ENCODE measurements at regions not wholly inside any gene's neighbourhood (a gene's known extent, or its start where the extent isn't known, plus 50 kb on each side); places are given as distances from the start of the nearest gene placed in this dataset.

GRCh38 chr4:36549992-36550391, 268.6 kb downstream of the DTHD1 start:
- DNase-seq: no peak
- H2BK15ac ChIP-seq (ENCODE audit: low read depth, poor library complexity, severe bottlenecking): no peak overlapping the region
- no peak overlapping the region for H2BK5ac ChIP-seq (ENCODE audit: low read depth, low read length, poor library complexity, severe bottlenecking)
- no peaks in the 10 kb centered on the region for H3K27me3 ChIP-seq (ENCODE audit: control insufficient read depth in 1 of 2, insufficient read depth in 1 of 2, low read length in 2 of 2)
- no peak overlapping the region for H3K9ac ChIP-seq (ENCODE audit: low read length)
- H3K27ac ChIP-seq (ENCODE audit: low read length, poor library complexity, severe bottlenecking): no peak overlapping the region
- no peak overlapping the region for H2BK12ac ChIP-seq (ENCODE audit: low read length in 2 of 2)
- H2BK120ac ChIP-seq (ENCODE audit: low read depth, low read length): no peak overlapping the region
- H4K8ac ChIP-seq (ENCODE audit: low read length): no peak overlapping the region
- WGBS: no CpG with 5 or more reads among the region's 3 CpGs
- H3K4me1 ChIP-seq (ENCODE audit: control insufficient read depth, insufficient read depth, low read depth, low read length): no peaks in the 10 kb centered on the region
- H3K18ac ChIP-seq (ENCODE audit: low read depth in 1 of 2, low read length in 2 of 2): no peak overlapping the region
- H3K4me2 ChIP-seq (ENCODE audit: low read length, poor library complexity, severe bottlenecking): no peak overlapping the region
- H3K14ac ChIP-seq (ENCODE audit: low read length in 2 of 2): no peak overlapping the region
- H2AFZ ChIP-seq (ENCODE audit: low read depth, low read length): no peak overlapping the region
- H3K79me1 ChIP-seq (replicated peaks; ENCODE audit: low read length, poor library complexity, severe bottlenecking): no peaks in the 10 kb centered on the region
- peaks cover 2% of the 10 kb centered on the region for H3K9me3 ChIP-seq (ENCODE audit: control insufficient read depth, low read length)
- no peak overlapping the region for H3K4ac ChIP-seq (ENCODE audit: low read depth in 1 of 2, low read length in 2 of 2)
- H3K4me3 ChIP-seq (ENCODE audit: insufficient read depth in 1 of 2, low read depth in 1 of 2, low read length in 2 of 2): no peak overlapping the region
- no peak overlapping the region for H3K23ac ChIP-seq (ENCODE audit: low read length in 2 of 2)
- no peaks in the 10 kb centered on the region for H3K36me3 ChIP-seq (ENCODE audit: control insufficient read depth in 1 of 2, insufficient read depth in 2 of 2, low read depth in 1 of 2, low read length in 2 of 2)
- H2AK5ac ChIP-seq (ENCODE audit: low read length, severe bottlenecking): no peak overlapping the region
- H4K91ac ChIP-seq (ENCODE audit: low read length): no peak overlapping the region

- WGBS: 96% methylated on average over 4 of the region's 4 CpGs
- H3K14ac ChIP-seq (ENCODE audit: low read length in 2 of 2): no peak overlapping the region
- H3K4me1 ChIP-seq (ENCODE audit: control insufficient read depth, insufficient read depth, low read depth, low read length): no peaks in the 10 kb centered on the region
- no peaks in the 10 kb centered on the region for H3K27me3 ChIP-seq (ENCODE audit: control insufficient read depth in 1 of 2, insufficient read depth in 1 of 2, low read length in 2 of 2)
- H2AFZ ChIP-seq (ENCODE audit: low read depth, low read length): no peak overlapping the region
- H3K9ac ChIP-seq (ENCODE audit: low read length): no peak overlapping the region
- no peak overlapping the region for H2BK5ac ChIP-seq (ENCODE audit: low read depth, low read length, poor library complexity, severe bottlenecking)
- peaks cover 2% of the 10 kb centered on the region for H3K9me3 ChIP-seq (ENCODE audit: control insufficient read depth, low read length)
- H3K79me1 ChIP-seq (replicated peaks; ENCODE audit: low read length, poor library complexity, severe bottlenecking): no peaks in the 10 kb centered on the region
- no peak overlapping the region for H3K4ac ChIP-seq (ENCODE audit: low read depth in 1 of 2, low read length in 2 of 2)
- no peaks in the 10 kb centered on the region for H3K36me3 ChIP-seq (ENCODE audit: control insufficient read depth in 1 of 2, insufficient read depth in 2 of 2, low read depth in 1 of 2, low read length in 2 of 2)
- H3K4me2 ChIP-seq (ENCODE audit: low read length, poor library complexity, severe bottlenecking): no peak overlapping the region
- H4K91ac ChIP-seq (ENCODE audit: low read length): no peak overlapping the region
- H3K27ac ChIP-seq (ENCODE audit: low read length, poor library complexity, severe bottlenecking): no peak overlapping the region
- no peak overlapping the region for H3K23ac ChIP-seq (ENCODE audit: low read length in 2 of 2)
- no peak overlapping the region for H2BK120ac ChIP-seq (ENCODE audit: low read depth, low read length)
- H3K18ac ChIP-seq (ENCODE audit: low read depth in 1 of 2, low read length in 2 of 2): no peak overlapping the region
- H2BK15ac ChIP-seq (ENCODE audit: low read depth, poor library complexity, severe bottlenecking): no peak overlapping the region
- no peak overlapping the region for H3K4me3 ChIP-seq (ENCODE audit: insufficient read depth in 1 of 2, low read depth in 1 of 2, low read length in 2 of 2)
- no peak for DNase-seq
- no peak overlapping the region for H2AK5ac ChIP-seq (ENCODE audit: low read length, severe bottlenecking)
- no peak overlapping the region for H2BK12ac ChIP-seq (ENCODE audit: low read length in 2 of 2)
- no peak overlapping the region for H4K8ac ChIP-seq (ENCODE audit: low read length)
Measured at GRCh38 chr4:36551697-36552214, 270.3 kb downstream of the DTHD1 start.

GRCh38 chr4:36553029-36553428, 271.6 kb downstream of the DTHD1 start:
- Histone ChIP-seq H3K27me3 (ENCODE audit: control insufficient read depth in 1 of 2, insufficient read depth in 1 of 2, low read length in 2 of 2) (no peaks in the 10 kb centered on the region), H2BK5ac (ENCODE audit: low read depth, low read length, poor library complexity, severe bottlenecking) (no peak overlapping the region), H2AFZ (ENCODE audit: low read depth, low read length) (no peak overlapping the region), H2AK5ac (ENCODE audit: low read length, severe bottlenecking) (no peak overlapping the region), H3K23ac (ENCODE audit: low read length in 2 of 2) (no peak overlapping the region), H3K79me1 (replicated peaks; ENCODE audit: low read length, poor library complexity, severe bottlenecking) (no peaks in the 10 kb centered on the region), H3K14ac (ENCODE audit: low read length in 2 of 2) (no peak overlapping the region), H3K9me3 (ENCODE audit: control insufficient read depth, low read length) (peaks cover 2% of the 10 kb centered on the region), H2BK120ac (ENCODE audit: low read depth, low read length) (no peak overlapping the region), H2BK12ac (ENCODE audit: low read length in 2 of 2) (no peak overlapping the region), H3K4ac (ENCODE audit: low read depth in 1 of 2, low read length in 2 of 2) (no peak overlapping the region), H4K91ac (ENCODE audit: low read length) (no peak overlapping the region), H3K18ac (ENCODE audit: low read depth in 1 of 2, low read length in 2 of 2) (no peak overlapping the region), H3K9ac (ENCODE audit: low read length) (no peak overlapping the region), H3K4me1 (ENCODE audit: control insufficient read depth, insufficient read depth, low read depth, low read length) (no peaks in the 10 kb centered on the region), H2BK15ac (ENCODE audit: low read depth, poor library complexity, severe bottlenecking) (no peak overlapping the region), H3K4me2 (ENCODE audit: low read length, poor library complexity, severe bottlenecking) (no peak overlapping the region), H3K36me3 (ENCODE audit: control insufficient read depth in 1 of 2, insufficient read depth in 2 of 2, low read depth in 1 of 2, low read length in 2 of 2) (no peaks in the 10 kb centered on the region), H4K8ac (ENCODE audit: low read length) (no peak overlapping the region), H3K27ac (ENCODE audit: low read length, poor library complexity, severe bottlenecking) (no peak overlapping the region), H3K4me3 (ENCODE audit: insufficient read depth in 1 of 2, low read depth in 1 of 2, low read length in 2 of 2) (no peak overlapping the region)
- 100% methylated on average over 1 of the region's 1 CpG for WGBS
- DNase-seq: no peak

- H3K18ac ChIP-seq (ENCODE audit: low read depth in 1 of 2, low read length in 2 of 2): no peak overlapping the region
- no peak overlapping the region for H3K23ac ChIP-seq (ENCODE audit: low read length in 2 of 2)
- no peaks in the 10 kb centered on the region for H3K36me3 ChIP-seq (ENCODE audit: control insufficient read depth in 1 of 2, insufficient read depth in 2 of 2, low read depth in 1 of 2, low read length in 2 of 2)
- H2BK15ac ChIP-seq (ENCODE audit: low read depth, poor library complexity, severe bottlenecking): no peak overlapping the region
- H3K27me3 ChIP-seq (ENCODE audit: control insufficient read depth in 1 of 2, insufficient read depth in 1 of 2, low read length in 2 of 2): no peaks in the 10 kb centered on the region
- H4K8ac ChIP-seq (ENCODE audit: low read length): no peak overlapping the region
- H3K4ac ChIP-seq (ENCODE audit: low read depth in 1 of 2, low read length in 2 of 2): no peak overlapping the region
- H3K27ac ChIP-seq (ENCODE audit: low read length, poor library complexity, severe bottlenecking): no peak overlapping the region
- peaks cover 2% of the 10 kb centered on the region for H3K9me3 ChIP-seq (ENCODE audit: control insufficient read depth, low read length)
- no peak for DNase-seq
- H2BK12ac ChIP-seq (ENCODE audit: low read length in 2 of 2): no peak overlapping the region
- no peak overlapping the region for H3K14ac ChIP-seq (ENCODE audit: low read length in 2 of 2)
- no peak overlapping the region for H3K4me3 ChIP-seq (ENCODE audit: insufficient read depth in 1 of 2, low read depth in 1 of 2, low read length in 2 of 2)
- H2AFZ ChIP-seq (ENCODE audit: low read depth, low read length): no peak overlapping the region
- H3K4me2 ChIP-seq (ENCODE audit: low read length, poor library complexity, severe bottlenecking): no peak overlapping the region
- H2BK5ac ChIP-seq (ENCODE audit: low read depth, low read length, poor library complexity, severe bottlenecking): no peak overlapping the region
- H3K79me1 ChIP-seq (replicated peaks; ENCODE audit: low read length, poor library complexity, severe bottlenecking): no peaks in the 10 kb centered on the region
- no peak overlapping the region for H2BK120ac ChIP-seq (ENCODE audit: low read depth, low read length)
- no peak overlapping the region for H4K91ac ChIP-seq (ENCODE audit: low read length)
- 100% methylated on average over 1 of the region's 3 CpGs for WGBS
- no peaks in the 10 kb centered on the region for H3K4me1 ChIP-seq (ENCODE audit: control insufficient read depth, insufficient read depth, low read depth, low read length)
- no peak overlapping the region for H2AK5ac ChIP-seq (ENCODE audit: low read length, severe bottlenecking)
- H3K9ac ChIP-seq (ENCODE audit: low read length): no peak overlapping the region
Measured at GRCh38 chr4:36553453-36553852, 272.0 kb downstream of the DTHD1 start.

All from mesenchymal stem cell (in vitro differentiated cells and primary cell).